ENCODE measurements at regions not wholly inside any gene's neighbourhood (a gene's known extent, or its start where the extent isn't known, plus 50 kb on each side); places are given as distances from the start of the nearest gene placed in this dataset.

DNA sequence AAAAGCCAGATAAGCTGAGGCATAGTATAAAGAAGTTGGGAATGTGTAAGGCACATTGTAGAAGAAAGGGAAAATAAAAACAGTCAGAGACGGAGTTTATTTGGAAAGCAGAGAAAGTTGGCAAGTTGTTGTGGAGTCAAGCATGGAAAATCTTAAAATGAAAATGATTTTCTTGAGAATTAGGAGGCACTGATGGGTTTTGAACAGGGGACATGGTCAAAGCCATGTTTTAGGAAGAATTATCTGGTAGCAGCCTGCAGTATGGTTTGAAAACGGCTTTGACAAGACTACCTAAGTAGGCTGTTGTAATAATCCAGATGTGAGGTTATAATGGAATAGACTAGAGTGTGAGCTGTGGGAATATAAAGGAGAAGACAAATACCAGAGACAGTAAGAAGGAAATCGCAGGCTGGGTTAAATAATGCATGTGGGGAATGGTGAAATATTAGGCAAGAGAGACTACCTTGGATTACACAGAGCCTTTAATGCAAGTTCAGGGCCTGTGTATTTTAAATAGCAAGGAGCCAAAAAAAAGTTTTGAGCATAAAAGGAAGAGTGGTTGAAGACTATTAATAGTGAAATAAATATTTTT, 130.4 kb upstream of the MEOX2 start:
- TF ChIP-seq, protein P1, sequence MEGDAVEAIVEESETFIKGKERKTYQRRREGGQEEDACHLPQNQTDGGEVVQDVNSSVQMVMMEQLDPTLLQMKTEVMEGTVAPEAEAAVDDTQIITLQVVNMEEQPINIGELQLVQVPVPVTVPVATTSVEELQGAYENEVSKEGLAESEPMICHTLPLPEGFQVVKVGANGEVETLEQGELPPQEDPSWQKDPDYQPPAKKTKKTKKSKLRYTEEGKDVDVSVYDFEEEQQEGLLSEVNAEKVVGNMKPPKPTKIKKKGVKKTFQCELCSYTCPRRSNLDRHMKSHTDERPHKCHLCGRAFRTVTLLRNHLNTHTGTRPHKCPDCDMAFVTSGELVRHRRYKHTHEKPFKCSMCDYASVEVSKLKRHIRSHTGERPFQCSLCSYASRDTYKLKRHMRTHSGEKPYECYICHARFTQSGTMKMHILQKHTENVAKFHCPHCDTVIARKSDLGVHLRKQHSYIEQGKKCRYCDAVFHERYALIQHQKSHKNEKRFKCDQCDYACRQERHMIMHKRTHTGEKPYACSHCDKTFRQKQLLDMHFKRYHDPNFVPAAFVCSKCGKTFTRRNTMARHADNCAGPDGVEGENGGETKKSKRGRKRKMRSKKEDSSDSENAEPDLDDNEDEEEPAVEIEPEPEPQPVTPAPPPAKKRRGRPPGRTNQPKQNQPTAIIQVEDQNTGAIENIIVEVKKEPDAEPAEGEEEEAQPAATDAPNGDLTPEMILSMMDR (IDR thresholded peaks at IDR 0.05; ENCODE audit: low read depth, low read length, missing input control), result no peak
- TF ChIP-seq RAD21 (IDR thresholded peaks at IDR 0.05), result no peak

Measured in liver (tissue), 3 donors.